ENCODE measurements at regions not wholly inside any gene's neighbourhood (a gene's known extent, or its start where the extent isn't known, plus 50 kb on each side); places are given as distances from the start of the nearest gene placed in this dataset.
A peak's percentile ranks its signal among the peaks of the same experiment; 100 is the strongest.
"Not testable (repeated sequence)": the region's sequence is repeated elsewhere in the genome, so short reads cannot be mapped to it uniquely, and the experiment has no call there.

- H3K9me3 ChIP-seq; H3K27me3 ChIP-seq; H3K4me1 ChIP-seq; H3K27ac ChIP-seq; intact Hi-C loops (cut with DNase I); H3K36me3 ChIP-seq; H3K4me3 ChIP-seq: not testable (repeated sequence)
- peak in 2 of 3 experiments; percentile 20 to 46 for TF ChIP-seq CTCF (IDR thresholded peaks at IDR 0.05)
- DNase-seq (ENCODE audit: extremely low spot score in 2 of 2), result peak in 1 of 2 donors; percentile 20
Observed at GRCh38 chr2:87341601-87342014, 320.0 kb upstream of the PLGLB1 start.

- H3K36me3 ChIP-seq; H3K4me1 ChIP-seq; H3K9me3 ChIP-seq; H3K27ac ChIP-seq; intact Hi-C loops (cut with DNase I); H3K4me3 ChIP-seq; H3K27me3 ChIP-seq: not testable (repeated sequence)
- peak in 1 of 2 donors; percentile 20 for DNase-seq (ENCODE audit: extremely low spot score in 2 of 2)
Observed at GRCh38 chr2:87342175-87342574, 320.5 kb upstream of the PLGLB1 start.

GRCh38 chr2:87343347-87343746 is 321.7 kb upstream of the PLGLB1 start:
- intact Hi-C loops (cut with DNase I); H3K4me1 ChIP-seq; H3K4me3 ChIP-seq; DNase-seq (ENCODE audit: extremely low spot score in 2 of 2); H3K27ac ChIP-seq; H3K9me3 ChIP-seq; H3K27me3 ChIP-seq; H3K36me3 ChIP-seq: not testable (repeated sequence)

- H3K27ac ChIP-seq; H3K36me3 ChIP-seq; H3K27me3 ChIP-seq; H3K4me1 ChIP-seq; H3K9me3 ChIP-seq; intact Hi-C loops (cut with DNase I); DNase-seq (ENCODE audit: extremely low spot score in 2 of 2); H3K4me3 ChIP-seq: not testable (repeated sequence)
Observed at GRCh38 chr2:87345283-87345682, 323.6 kb upstream of the PLGLB1 start.

- H3K27me3 ChIP-seq; H3K27ac ChIP-seq; H3K9me3 ChIP-seq; H3K4me1 ChIP-seq; H3K4me3 ChIP-seq; H3K36me3 ChIP-seq; DNase-seq (ENCODE audit: extremely low spot score in 2 of 2); intact Hi-C loops (cut with DNase I): not testable (repeated sequence)
Observed at GRCh38 chr2:87348556-87348955, 326.9 kb upstream of the PLGLB1 start.

- H3K27ac ChIP-seq; DNase-seq (ENCODE audit: extremely low spot score in 2 of 2); intact Hi-C loops (cut with DNase I); H3K4me1 ChIP-seq; H3K27me3 ChIP-seq; H3K4me3 ChIP-seq; H3K9me3 ChIP-seq; H3K36me3 ChIP-seq: not testable (repeated sequence)
Observed at GRCh38 chr2:87349006-87349405, 327.4 kb upstream of the PLGLB1 start.

- H3K27ac ChIP-seq; H3K4me3 ChIP-seq; H3K27me3 ChIP-seq; H3K4me1 ChIP-seq; intact Hi-C loops (cut with DNase I); H3K36me3 ChIP-seq; H3K9me3 ChIP-seq; DNase-seq (ENCODE audit: extremely low spot score in 2 of 2): not testable (repeated sequence)
Observed at GRCh38 chr2:87352178-87352934, 330.7 kb upstream of the PLGLB1 start.

- DNase-seq (ENCODE audit: extremely low spot score in 2 of 2); H3K27me3 ChIP-seq; H3K4me1 ChIP-seq; H3K36me3 ChIP-seq; H3K4me3 ChIP-seq; intact Hi-C loops (cut with DNase I); H3K27ac ChIP-seq; H3K9me3 ChIP-seq: not testable (repeated sequence)
Observed at GRCh38 chr2:87353408-87353807, 331.8 kb upstream of the PLGLB1 start.

- H3K27ac ChIP-seq; intact Hi-C loops (cut with DNase I); H3K27me3 ChIP-seq; H3K4me3 ChIP-seq; H3K9me3 ChIP-seq; H3K4me1 ChIP-seq; H3K36me3 ChIP-seq; DNase-seq (ENCODE audit: extremely low spot score in 2 of 2): not testable (repeated sequence)
Observed at GRCh38 chr2:87354102-87354501, 332.5 kb upstream of the PLGLB1 start.

- H3K27ac ChIP-seq; intact Hi-C loops (cut with DNase I); DNase-seq (ENCODE audit: extremely low spot score in 2 of 2); H3K27me3 ChIP-seq; H3K9me3 ChIP-seq; H3K36me3 ChIP-seq; H3K4me3 ChIP-seq; H3K4me1 ChIP-seq: not testable (repeated sequence)
Observed at GRCh38 chr2:87360250-87360649, 338.6 kb upstream of the PLGLB1 start.

- DNase-seq (ENCODE audit: extremely low spot score in 2 of 2); H3K36me3 ChIP-seq; H3K9me3 ChIP-seq; H3K27me3 ChIP-seq; H3K4me1 ChIP-seq; H3K4me3 ChIP-seq; intact Hi-C loops (cut with DNase I); H3K27ac ChIP-seq: not testable (repeated sequence)
Observed at GRCh38 chr2:87360927-87361326, 339.3 kb upstream of the PLGLB1 start.

- intact Hi-C loops (cut with DNase I); H3K27ac ChIP-seq; H3K4me1 ChIP-seq; DNase-seq (ENCODE audit: extremely low spot score in 2 of 2); H3K36me3 ChIP-seq; H3K4me3 ChIP-seq; H3K27me3 ChIP-seq; H3K9me3 ChIP-seq: not testable (repeated sequence)
Observed at GRCh38 chr2:87361805-87362204, 340.2 kb upstream of the PLGLB1 start.

GRCh38 chr2:87364379-87364778 is 342.7 kb upstream of the PLGLB1 start:
- H3K27ac ChIP-seq; H3K9me3 ChIP-seq; H3K4me3 ChIP-seq; DNase-seq (ENCODE audit: extremely low spot score in 2 of 2); H3K4me1 ChIP-seq; H3K27me3 ChIP-seq; H3K36me3 ChIP-seq; intact Hi-C loops (cut with DNase I): not testable (repeated sequence)
